Activated B cell treated with CpG ODN at 0.5 μM for 24 hours (primary cell): ENCODE measurements at regions not wholly inside any gene's neighbourhood (a gene's known extent, or its start where the extent isn't known, plus 50 kb on each side); places are given as distances from the start of the nearest gene placed in this dataset.

Source experiments
- ATAC-seq: fragments of 200-7000 bp; cut with Tn5 transposase; one replicate; pipeline ENCODE4 v1.10.0; 2021; ENCODE audit warnings: low read depth, mild to moderate bottlenecking, moderate library complexity
- CTCF ChIA-PET: fragments of 350-600 bp; sonication (Branson Sonifier 250); formaldehyde crosslinking; loops from one replicate; lab custom pipeline; 2021; ENCODE audit warnings: antibody characterized with exemption; lab: Charles Lee
- POLR2A ChIA-PET: fragments of 350-600 bp; sonication (Branson Sonifier 250); formaldehyde crosslinking; loops from one replicate; lab custom pipeline; 2021; ENCODE audit warnings: antibody characterized with exemption; lab: Charles Lee
- DNase-seq: peaks from one replicate; pipeline ENCODE4 v3.0.0; 2022
- H3K27ac Mint-ChIP-seq: one replicate; pipeline ENCODE4 v1.8.0; 2020; ENCODE audit warnings: mixed read lengths
- H3K27me3 Mint-ChIP-seq: one replicate; pipeline ENCODE4 v1.8.0; 2021; ENCODE audit warnings: mixed read lengths
- H3K36me3 Mint-ChIP-seq: one replicate; pipeline ENCODE4 v1.8.0; 2021; ENCODE audit warnings: low read depth, mixed read lengths
- H3K4me1 Mint-ChIP-seq: one replicate; pipeline ENCODE4 v1.8.0; 2021; ENCODE audit warnings: mixed read lengths
- H3K4me3 Mint-ChIP-seq: one replicate; pipeline ENCODE4 v1.8.0; 2020; ENCODE audit warnings: mild to moderate bottlenecking, mixed read lengths
- H3K9me3 Mint-ChIP-seq: one replicate; pipeline ENCODE4 v1.8.0; 2020; ENCODE audit warnings: mixed read lengths
- intact Hi-C: fragments of 100-400 bp; cut with micrococcal nuclease; formaldehyde crosslinking; loops from one replicate; pipeline ENCODE4 v1.15.1; 2024
- TF ChIP-seq, protein P1 (sequence below): fragments of 200-600 bp; IDR thresholded peaks from one replicate; pipeline ENCODE4 v1.8.0; 2022; ENCODE audit warnings: antibody characterized with exemption, mild to moderate bottlenecking

DNA sequence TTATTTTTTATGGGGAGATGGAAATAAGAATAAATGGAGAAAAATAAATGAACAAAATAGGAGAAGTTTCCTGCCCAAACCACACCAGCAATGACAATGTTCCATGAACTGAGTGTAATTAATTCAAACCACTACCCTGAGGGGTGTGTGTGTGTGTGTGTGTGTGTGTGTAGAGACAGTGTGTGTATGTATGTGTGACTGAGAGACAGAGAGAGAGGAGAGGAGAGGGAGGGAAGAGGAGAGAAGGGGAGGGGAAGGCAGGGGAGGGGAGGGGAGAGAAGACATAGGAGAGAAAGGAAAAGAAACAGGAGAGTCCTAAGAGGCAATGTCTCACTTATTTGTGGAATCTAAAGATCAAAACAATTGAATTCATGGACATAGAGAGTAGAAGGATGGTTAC, 65.0 kb upstream of the POU2AF1 start:
- Mint-ChIP-seq H3K36me3 (no peaks in the 10 kb centered on the region), H3K27me3 (no peaks in the 10 kb centered on the region), H3K27ac (no peak overlapping the region), H3K4me3 (no peak overlapping the region), H3K9me3 (no peaks in the 10 kb centered on the region), H3K4me1 (peaks cover 33% of the 10 kb centered on the region)
- ChIA-PET POLR2A (no interaction called here), CTCF (no interaction called here)
- no peak for ATAC-seq
- intact Hi-C loops: loop anchor here (10.0 kb wide), 1 partner anchor 729 kb away; the partner anchor contains the start of gene ARHGAP20
- TF ChIP-seq, protein P1, sequence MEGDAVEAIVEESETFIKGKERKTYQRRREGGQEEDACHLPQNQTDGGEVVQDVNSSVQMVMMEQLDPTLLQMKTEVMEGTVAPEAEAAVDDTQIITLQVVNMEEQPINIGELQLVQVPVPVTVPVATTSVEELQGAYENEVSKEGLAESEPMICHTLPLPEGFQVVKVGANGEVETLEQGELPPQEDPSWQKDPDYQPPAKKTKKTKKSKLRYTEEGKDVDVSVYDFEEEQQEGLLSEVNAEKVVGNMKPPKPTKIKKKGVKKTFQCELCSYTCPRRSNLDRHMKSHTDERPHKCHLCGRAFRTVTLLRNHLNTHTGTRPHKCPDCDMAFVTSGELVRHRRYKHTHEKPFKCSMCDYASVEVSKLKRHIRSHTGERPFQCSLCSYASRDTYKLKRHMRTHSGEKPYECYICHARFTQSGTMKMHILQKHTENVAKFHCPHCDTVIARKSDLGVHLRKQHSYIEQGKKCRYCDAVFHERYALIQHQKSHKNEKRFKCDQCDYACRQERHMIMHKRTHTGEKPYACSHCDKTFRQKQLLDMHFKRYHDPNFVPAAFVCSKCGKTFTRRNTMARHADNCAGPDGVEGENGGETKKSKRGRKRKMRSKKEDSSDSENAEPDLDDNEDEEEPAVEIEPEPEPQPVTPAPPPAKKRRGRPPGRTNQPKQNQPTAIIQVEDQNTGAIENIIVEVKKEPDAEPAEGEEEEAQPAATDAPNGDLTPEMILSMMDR: no peak
- DNase-seq: no peak

DNA sequence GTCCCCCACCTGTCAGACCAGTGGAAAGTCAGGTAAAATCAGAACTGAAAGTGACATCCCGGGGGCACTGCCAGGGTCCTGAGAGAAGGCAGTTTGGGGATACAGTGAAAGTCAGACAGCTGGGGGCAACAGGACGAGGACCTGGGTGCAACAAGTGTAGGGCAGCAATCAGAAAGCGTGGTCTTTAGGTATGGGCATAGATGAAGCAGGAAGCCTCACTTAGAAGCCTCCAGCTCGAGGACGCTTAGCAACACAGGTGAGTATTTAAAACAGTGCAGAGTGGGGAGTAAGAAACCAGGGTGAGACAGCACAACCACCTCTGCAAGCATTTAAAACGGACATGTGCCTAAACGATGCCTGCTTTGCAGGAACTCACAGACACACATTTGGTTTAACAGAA, 64.6 kb upstream of the POU2AF1 start:
- Mint-ChIP-seq H3K4me3 (no peak overlapping the region), H3K27ac (no peak overlapping the region)
- CTCF ChIA-PET: no interaction called here

DNA sequence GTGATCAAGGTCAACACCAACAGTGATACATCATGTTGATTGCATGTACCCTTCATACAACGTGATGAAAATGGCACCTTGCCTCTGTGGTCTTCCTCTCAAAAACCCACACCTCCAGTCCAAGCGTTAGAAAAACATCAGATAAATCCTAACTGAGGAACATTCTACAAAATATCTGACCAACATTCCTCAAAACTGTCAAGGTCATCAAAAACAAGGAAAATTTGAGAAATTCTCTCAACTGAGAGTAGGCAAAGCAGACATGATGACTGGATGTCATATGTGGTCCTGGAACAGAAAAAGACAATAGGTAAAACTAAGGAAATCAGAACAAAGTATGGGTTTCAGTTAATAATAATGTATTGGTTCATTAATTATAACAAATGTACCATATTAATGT, 64.0 kb upstream of the POU2AF1 start:
- ChIA-PET POLR2A (no interaction called here), CTCF (no interaction called here)
- H3K9me3 Mint-ChIP-seq: no peaks in the 10 kb centered on the region
- TF ChIP-seq, protein P1: no peak
- no peak overlapping the region for H3K4me3 Mint-ChIP-seq
- peaks cover 40% of the 10 kb centered on the region for H3K4me1 Mint-ChIP-seq
- H3K27ac Mint-ChIP-seq: no peak overlapping the region
- no peaks in the 10 kb centered on the region for H3K27me3 Mint-ChIP-seq
- no peak for DNase-seq
- intact Hi-C loops: loop anchor here (10.0 kb wide), 1 partner anchor 728 kb away; the partner anchor contains the start of gene ARHGAP20
- no peaks in the 10 kb centered on the region for H3K36me3 Mint-ChIP-seq
- ATAC-seq: no peak

More for the DNA sequence above, 64.6 kb upstream of the POU2AF1 start:
- POLR2A ChIA-PET: no interaction called here
- Mint-ChIP-seq H3K27me3 (no peaks in the 10 kb centered on the region), H3K36me3 (no peaks in the 10 kb centered on the region), H3K9me3 (no peaks in the 10 kb centered on the region), H3K4me1 (peaks cover 36% of the 10 kb centered on the region)
- intact Hi-C loops: loop anchor here (10.0 kb wide), 1 partner anchor 729 kb away; the partner anchor contains the start of gene ARHGAP20
- TF ChIP-seq, protein P1: no peak
- DNase-seq: no peak
- ATAC-seq: no peak

DNA sequence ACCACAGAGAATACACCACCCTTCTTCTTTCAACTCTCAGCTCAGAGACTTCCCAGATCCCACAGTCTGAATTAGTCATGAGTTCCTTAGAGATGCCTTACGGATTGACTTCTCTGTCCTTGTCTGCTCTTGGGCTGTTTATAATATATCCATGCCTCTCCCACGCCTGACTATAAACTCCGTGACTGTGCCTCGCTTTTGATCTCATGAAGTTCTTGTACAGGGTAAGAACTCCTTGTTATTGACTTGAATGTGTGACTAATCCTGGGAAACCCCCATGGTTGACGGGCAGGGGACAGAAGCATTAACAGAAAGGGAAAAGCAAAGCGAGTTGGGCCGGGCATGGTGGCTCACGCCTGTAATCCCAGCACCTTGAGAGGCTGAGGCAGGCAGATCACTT, 62.4 kb upstream of the POU2AF1 start:
- Mint-ChIP-seq H3K9me3 (no peaks in the 10 kb centered on the region), H3K27me3 (no peaks in the 10 kb centered on the region), H3K4me1 (peaks cover 44% of the 10 kb centered on the region), H3K27ac (no peak overlapping the region), H3K36me3 (no peaks in the 10 kb centered on the region), H3K4me3 (no peak overlapping the region)
- intact Hi-C loops: loop anchor here (10.0 kb wide), 1 partner anchor 727 kb away; the partner anchor contains the start of gene ARHGAP20
- DNase-seq (no peak), ATAC-seq (no peak)
- ChIA-PET CTCF (interaction anchor here (1.0 to 1.3 kb wide), 2 partner anchors 11 to 14 kb away, joined by 3 read pairs; no protein-coding TSS in a partner anchor), POLR2A (no interaction called here)
- TF ChIP-seq, protein P1: no peak

DNA sequence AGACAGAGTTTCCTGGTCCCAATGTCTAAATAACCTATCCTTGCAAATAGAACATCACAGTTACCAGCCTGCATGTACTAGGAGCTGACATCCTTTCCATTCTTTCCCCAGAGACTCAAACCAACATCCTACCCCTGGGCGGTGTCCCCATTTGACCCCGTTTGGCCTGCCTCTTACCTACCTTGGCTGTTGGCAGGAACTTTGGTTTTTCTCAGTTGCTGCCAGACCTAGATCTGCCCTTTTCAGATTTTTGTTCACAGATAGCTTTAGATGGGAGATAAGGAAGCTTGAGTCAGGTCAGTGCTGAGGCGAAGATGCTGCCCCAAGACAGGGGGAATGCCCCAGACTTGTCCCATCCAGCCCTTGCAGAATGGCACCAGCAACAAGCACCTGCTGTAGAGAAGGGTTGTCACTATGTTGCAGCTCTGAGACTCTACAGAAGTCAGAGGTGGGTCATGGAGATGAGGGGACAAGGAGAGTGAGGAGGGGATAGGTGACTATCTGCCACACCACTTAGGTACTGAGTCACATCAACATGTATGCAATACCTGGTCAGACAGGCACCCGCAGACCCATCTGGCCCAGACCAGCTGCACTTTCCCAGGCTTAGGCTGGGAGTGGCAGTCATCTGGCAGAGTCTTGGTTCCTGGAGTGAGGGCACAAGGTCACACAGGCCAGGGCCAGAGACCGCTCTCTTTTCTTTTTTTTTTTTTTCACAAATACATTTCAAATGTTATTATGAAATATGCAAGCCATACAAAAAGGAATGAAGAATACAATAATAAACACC, 61.5 kb upstream of the POU2AF1 start:
- peaks cover 38% of the 10 kb centered on the region for H3K4me1 Mint-ChIP-seq
- TF ChIP-seq, protein P1: no peak
- ATAC-seq (no peak), DNase-seq (no peak)
- intact Hi-C loops: loop anchor here (10.0 kb wide), 1 partner anchor 726 kb away; the partner anchor contains the start of gene ARHGAP20
- ChIA-PET POLR2A (no interaction called here), CTCF (interaction anchor here (1.3 to 3.6 kb wide), 2 partner anchors 11 to 13 kb away, joined by 3 to 22 read pairs; no protein-coding TSS in a partner anchor)
- no peaks in the 10 kb centered on the region for H3K27me3 Mint-ChIP-seq
- H3K4me3 Mint-ChIP-seq: no peak overlapping the region
- no peaks in the 10 kb centered on the region for H3K9me3 Mint-ChIP-seq
- H3K36me3 Mint-ChIP-seq: no peaks in the 10 kb centered on the region
- no peak overlapping the region for H3K27ac Mint-ChIP-seq
